H9 (cell line): ENCODE measurements at regions not wholly inside any gene's neighbourhood (a gene's known extent, or its start where the extent isn't known, plus 50 kb on each side); places are given as distances from the start of the nearest gene placed in this dataset.

Source experiments
- DNase-seq: peaks from one replicate; pipeline ENCODE4 v3.0.0-alpha.2; 2017
- H2AFZ ChIP-seq: one replicate; pipeline ENCODE4 v1.6.1; 2013; ENCODE audit warnings: mild to moderate bottlenecking, low read length, control low read depth, moderate library complexity
- H2AK5ac ChIP-seq: 2 replicates; pipeline ENCODE4 v1.6.1; 2013; ENCODE audit warnings: low read length, control low read depth, mixed read lengths; ENCODE audit not compliant: insufficient read length
- H2BK120ac ChIP-seq: one replicate; pipeline ENCODE4 v1.6.1; 2013; ENCODE audit warnings: low read depth, mild to moderate bottlenecking, low read length, control low read depth, inconsistent platforms; ENCODE audit not compliant: poor library complexity, severe bottlenecking
- H2BK12ac ChIP-seq: 2 replicates; pipeline ENCODE4 v1.6.1; 2013; ENCODE audit warnings: low read length, control low read depth, mixed read lengths, low read depth; ENCODE audit not compliant: insufficient read length
- H2BK15ac ChIP-seq: 2 replicates; pipeline ENCODE4 v1.6.1; 2013; ENCODE audit warnings: low read depth, low read length, control low read depth
- H2BK20ac ChIP-seq: one replicate; pipeline ENCODE4 v1.6.1; 2013; ENCODE audit warnings: low read depth, mild to moderate bottlenecking, low read length, control low read depth, inconsistent platforms; ENCODE audit not compliant: poor library complexity, severe bottlenecking
- H2BK5ac ChIP-seq: 2 replicates; pipeline ENCODE4 v1.6.1; 2013; ENCODE audit warnings: low read length, control low read depth, mixed read lengths; ENCODE audit not compliant: insufficient read length
- H3K14ac ChIP-seq: 2 replicates; pipeline ENCODE4 v1.6.1; 2013; ENCODE audit warnings: low read length, control low read depth; ENCODE audit not compliant: insufficient read depth
- H3K18ac ChIP-seq: 2 replicates; pipeline ENCODE4 v1.6.1; 2013; ENCODE audit warnings: low read depth, mild to moderate bottlenecking, mixed read lengths, low read length, control low read depth; ENCODE audit not compliant: insufficient read length
- H3K23ac ChIP-seq: 2 replicates; pipeline ENCODE4 v1.6.1; 2013; ENCODE audit warnings: low read length, control low read depth, mixed read lengths, low read depth; ENCODE audit not compliant: insufficient read length
- H3K23me2 ChIP-seq: 2 replicates; pipeline ENCODE4 v1.6.1; 2013; ENCODE audit warnings: low read depth, mild to moderate bottlenecking, mixed read lengths, low read length, control low read depth; ENCODE audit not compliant: insufficient read length, poor library complexity, severe bottlenecking
- H3K27ac ChIP-seq: 2 replicates; pipeline ENCODE4 v1.5.1; 2013; ENCODE audit warnings: low read length, control low read depth, mixed read lengths, low read depth; ENCODE audit not compliant: insufficient read length
- H3K27me3 ChIP-seq: 2 replicates; pipeline ENCODE4 v1.6.1; 2013; ENCODE audit warnings: low read length, control low read depth, inconsistent platforms; ENCODE audit not compliant: insufficient read depth
- H3K4ac ChIP-seq: 2 replicates; pipeline ENCODE4 v1.6.1; 2013; ENCODE audit warnings: low read depth, mild to moderate bottlenecking, control low read depth, inconsistent platforms, low read length, moderate library complexity
- H3K4me1 ChIP-seq: 2 replicates; pipeline ENCODE4 v1.6.1; 2013; ENCODE audit warnings: low read length, control low read depth, inconsistent platforms; ENCODE audit not compliant: insufficient read depth
- H3K4me2 ChIP-seq: 2 replicates; pipeline ENCODE4 v1.6.1; 2013; ENCODE audit warnings: low read length, control low read depth, mixed read lengths; ENCODE audit not compliant: insufficient read length, insufficient read depth
- H3K56ac ChIP-seq: 2 replicates; pipeline ENCODE4 v1.6.1; 2013; ENCODE audit warnings: low read depth, mild to moderate bottlenecking, mixed read lengths, low read length, control low read depth; ENCODE audit not compliant: insufficient read length
- H3K79me1 ChIP-seq: 2 replicates; pipeline ENCODE4 v1.6.1; 2013; ENCODE audit warnings: low read depth, mild to moderate bottlenecking, moderate library complexity, low read length, control low read depth, inconsistent platforms; ENCODE audit not compliant: insufficient read depth, poor library complexity, severe bottlenecking
- H3K79me2 ChIP-seq: 2 replicates; pipeline ENCODE4 v1.6.1; 2013; ENCODE audit warnings: low read length, control low read depth, inconsistent platforms; ENCODE audit not compliant: insufficient read depth
- H3K9ac ChIP-seq: 2 replicates; pipeline ENCODE4 v1.6.1; 2013; ENCODE audit warnings: low read length, control low read depth, mixed read lengths; ENCODE audit not compliant: insufficient read length; ENCODE audit errors: extremely low read depth
- H3K9me3 ChIP-seq: one replicate; pipeline ENCODE4 v1.6.1; 2013; ENCODE audit warnings: low read depth, low read length, inconsistent platforms; ENCODE audit not compliant: control insufficient read depth
- H3T11ph ChIP-seq: one replicate; pipeline ENCODE4 v1.6.1; 2013; ENCODE audit warnings: mild to moderate bottlenecking, low read length, control low read depth, inconsistent platforms
- H4K20me1 ChIP-seq: one replicate; pipeline ENCODE4 v1.6.1; 2013; ENCODE audit not compliant: control insufficient read depth, insufficient read length, insufficient read depth
- H4K5ac ChIP-seq: 2 replicates; pipeline ENCODE4 v1.6.1; 2013; ENCODE audit warnings: low read depth, mild to moderate bottlenecking, mixed read lengths, low read length, control low read depth; ENCODE audit not compliant: insufficient read length
- H4K8ac ChIP-seq: replicated peaks from 2 replicates; pipeline ENCODE4 v1.6.1; 2013; ENCODE audit warnings: low read length, control low read depth, mixed read lengths, low read depth; ENCODE audit not compliant: insufficient read length
- H4K91ac ChIP-seq: 2 replicates; pipeline ENCODE4 v1.6.1; 2013; ENCODE audit warnings: low read depth, mild to moderate bottlenecking, moderate library complexity, mixed read lengths, low read length, control low read depth; ENCODE audit not compliant: insufficient read length
- H3K27ac Mint-ChIP-seq, 3 experiments: 2 replicates in 2 of 3; 3 replicates in 1 of 3; pipeline ENCODE4 v1.8.0; 2020 to 2021; ENCODE audit warnings: mixed read lengths in 3 of 3, mild to moderate bottlenecking in 1 of 3, moderate library complexity in 1 of 3
- H3K27me3 Mint-ChIP-seq: 2 replicates; pipeline ENCODE4 v1.8.0; 2021; ENCODE audit warnings: low read depth, mild to moderate bottlenecking, moderate library complexity, mixed read lengths
- H3K36me3 Mint-ChIP-seq, 3 experiments: 2 replicates in 2 of 3; 3 replicates in 1 of 3; pipeline ENCODE4 v1.8.0; 2020 to 2021; ENCODE audit warnings: low read depth in 3 of 3, mixed read lengths in 3 of 3; ENCODE audit not compliant: insufficient read depth in 1 of 3
- H3K4me1 Mint-ChIP-seq, 2 experiments: 2 replicates each; pipeline ENCODE4 v1.8.0; 2020; ENCODE audit warnings: mixed read lengths in 2 of 2
- H3K4me3 Mint-ChIP-seq, 2 experiments: 2 replicates in 1 of 2; 3 replicates in 1 of 2; pipeline ENCODE4 v1.8.0; 2020 to 2021; ENCODE audit warnings: mild to moderate bottlenecking in 2 of 2, mixed read lengths in 2 of 2, moderate library complexity in 1 of 2
- H3K9me3 Mint-ChIP-seq, 2 experiments: 2 replicates in 1 of 2; 3 replicates in 1 of 2; pipeline ENCODE4 v1.8.0; 2020; ENCODE audit warnings: mild to moderate bottlenecking in 2 of 2, mixed read lengths in 2 of 2, moderate library complexity in 1 of 2
- WGBS: extraction: QIAGEN DNeasy Blood & Tissue Kit; methylation state at CpG from one replicate; pipeline ENCODE4 v1.1.7; 2013; ENCODE audit warnings: missing lambda C conversion rate, low lambda C conversion rate, mixed read lengths; ENCODE audit not compliant: insufficient read length; ENCODE audit errors: extremely low coverage; 5-methylcytosine and 5-hydroxymethylcytosine counted together
- TF ChIP-seq, protein P1 (sequence below): fragments of 200-600 bp; sonication (generic); conservative IDR thresholded peaks from 3 replicates; pipeline ENCODE4 v1.8.0; 2021; ENCODE audit warnings: antibody characterized with exemption, mild to moderate bottlenecking

DNA sequence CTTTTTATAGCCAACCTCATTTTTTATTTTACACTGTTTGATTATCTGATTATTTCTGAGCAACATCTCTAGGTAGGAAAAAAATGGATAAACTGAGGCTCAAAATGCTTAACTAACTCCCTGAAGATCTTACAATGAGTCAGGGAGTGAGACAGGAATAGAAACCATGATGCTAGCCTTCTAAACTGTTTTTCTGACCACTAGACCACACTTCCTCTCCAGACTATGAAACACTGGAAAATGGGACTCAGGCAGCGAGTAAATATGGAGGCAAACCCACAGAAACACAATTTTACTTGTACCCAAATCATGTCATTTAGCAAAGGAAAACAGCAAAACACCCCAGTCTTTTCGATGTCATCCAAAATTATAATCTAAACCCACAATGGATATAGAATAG, 129.9 kb upstream of the ANKH start:
- no peaks in the 10 kb centered on the region for H3K4me1 Mint-ChIP-seq
- peaks cover 0 to 14% (median 3%) of the 10 kb centered on the region in 3 experiments; a peak in 5 of 7 replicates for H3K36me3 Mint-ChIP-seq
- H3K27me3 Mint-ChIP-seq = peaks cover 14% of the 10 kb centered on the region
- H3K79me1 ChIP-seq = no peaks in the 10 kb centered on the region
- H4K91ac ChIP-seq = no peak overlapping the region
- WGBS = no CpG with 5 or more reads among the region's 2 CpGs
- no peak overlapping the region for H2AFZ ChIP-seq
- H4K20me1 ChIP-seq = no peaks in the 10 kb centered on the region
- no peak overlapping the region for H3K4ac ChIP-seq
- no peak overlapping the region for H3K9ac ChIP-seq
- H3K9me3 ChIP-seq = no peaks in the 10 kb centered on the region
- H2BK15ac ChIP-seq = no peak overlapping the region
- H4K5ac ChIP-seq = no peak overlapping the region
- no peak overlapping the region for H3K4me2 ChIP-seq
- no peak overlapping the region for H3K18ac ChIP-seq
- H3K23me2 ChIP-seq = no peaks in the 10 kb centered on the region
- H3K27me3 ChIP-seq = no peaks in the 10 kb centered on the region
- H3K4me3 Mint-ChIP-seq = no peak overlapping the region
- TF ChIP-seq, protein P1, sequence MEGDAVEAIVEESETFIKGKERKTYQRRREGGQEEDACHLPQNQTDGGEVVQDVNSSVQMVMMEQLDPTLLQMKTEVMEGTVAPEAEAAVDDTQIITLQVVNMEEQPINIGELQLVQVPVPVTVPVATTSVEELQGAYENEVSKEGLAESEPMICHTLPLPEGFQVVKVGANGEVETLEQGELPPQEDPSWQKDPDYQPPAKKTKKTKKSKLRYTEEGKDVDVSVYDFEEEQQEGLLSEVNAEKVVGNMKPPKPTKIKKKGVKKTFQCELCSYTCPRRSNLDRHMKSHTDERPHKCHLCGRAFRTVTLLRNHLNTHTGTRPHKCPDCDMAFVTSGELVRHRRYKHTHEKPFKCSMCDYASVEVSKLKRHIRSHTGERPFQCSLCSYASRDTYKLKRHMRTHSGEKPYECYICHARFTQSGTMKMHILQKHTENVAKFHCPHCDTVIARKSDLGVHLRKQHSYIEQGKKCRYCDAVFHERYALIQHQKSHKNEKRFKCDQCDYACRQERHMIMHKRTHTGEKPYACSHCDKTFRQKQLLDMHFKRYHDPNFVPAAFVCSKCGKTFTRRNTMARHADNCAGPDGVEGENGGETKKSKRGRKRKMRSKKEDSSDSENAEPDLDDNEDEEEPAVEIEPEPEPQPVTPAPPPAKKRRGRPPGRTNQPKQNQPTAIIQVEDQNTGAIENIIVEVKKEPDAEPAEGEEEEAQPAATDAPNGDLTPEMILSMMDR = no peak
- H3K9me3 Mint-ChIP-seq = peaks cover 8 to 16% of the 10 kb centered on the region in 2 experiments
- no peak overlapping the region for H2BK12ac ChIP-seq
- no peaks in the 10 kb centered on the region for H3K4me1 ChIP-seq
- H2AK5ac ChIP-seq = no peak overlapping the region
- no peak overlapping the region for H3K14ac ChIP-seq
- no peak for DNase-seq
- H3K23ac ChIP-seq = no peak overlapping the region
- H3K79me2 ChIP-seq = no peaks in the 10 kb centered on the region
- H3K27ac ChIP-seq = no peak overlapping the region
- no peak overlapping the region for H3K27ac Mint-ChIP-seq
- H3T11ph ChIP-seq = no peak overlapping the region
- no peak overlapping the region for H2BK120ac ChIP-seq
- no peak overlapping the region for H4K8ac ChIP-seq
- no peak overlapping the region for H2BK20ac ChIP-seq
- no peak overlapping the region for H3K56ac ChIP-seq
- no peak overlapping the region for H2BK5ac ChIP-seq
